Endometrium (tissue), 2 donors: ENCODE measurements at regions not wholly inside any gene's neighbourhood (a gene's known extent, or its start where the extent isn't known, plus 50 kb on each side); places are given as distances from the start of the nearest gene placed in this dataset.
A peak's percentile ranks its signal among the peaks of the same experiment; 100 is the strongest.

Source experiments
- FAIRE-seq: peaks from 2 replicates; lab custom pipeline; 2012; peaks lifted over from hg19 to GRCh38; lab: Jason Lieb, UNC
- donor health status: control.
- donor health status: control.

DNA sequence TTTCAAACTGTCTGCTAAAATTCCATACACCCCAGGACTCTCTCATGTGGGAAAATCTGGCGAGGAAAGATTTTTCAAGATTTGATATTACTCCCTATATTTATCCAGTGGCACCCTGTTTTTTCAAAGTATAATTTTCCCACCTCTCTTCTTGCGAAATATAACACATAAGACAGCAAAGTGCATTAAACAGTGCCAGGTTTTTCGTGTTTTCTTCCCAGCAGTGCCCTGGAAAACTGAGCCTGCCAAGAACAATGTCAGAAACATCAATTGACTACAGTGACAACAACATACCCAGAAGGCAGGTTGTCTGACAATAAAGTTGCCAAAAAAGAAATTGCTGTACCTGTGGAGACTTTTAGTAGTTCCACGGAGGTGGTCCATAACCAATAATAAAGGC is 545.0 kb upstream of the ZNF608 start:
- no peak for FAIRE-seq

DNA sequence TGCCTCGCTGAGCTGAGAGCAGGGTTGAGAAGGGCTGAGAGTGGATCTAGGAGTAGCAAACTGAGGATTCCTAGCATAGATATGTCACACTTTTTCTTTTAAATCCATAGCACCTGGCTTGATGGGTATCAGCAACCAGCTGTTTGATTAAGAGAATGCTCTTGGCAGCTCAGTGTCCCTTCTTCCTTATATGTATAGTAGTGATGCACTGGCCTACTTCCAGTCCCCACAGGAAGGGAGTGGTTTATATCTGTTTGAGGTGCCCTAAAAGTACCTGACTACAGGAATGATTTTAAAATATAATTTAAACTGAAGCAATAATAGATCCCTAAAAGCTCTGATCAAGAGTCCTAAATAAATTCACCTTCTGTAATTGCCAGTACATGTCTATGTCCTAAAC is 546.8 kb upstream of the ZNF608 start:
- FAIRE-seq = no peak

DNA sequence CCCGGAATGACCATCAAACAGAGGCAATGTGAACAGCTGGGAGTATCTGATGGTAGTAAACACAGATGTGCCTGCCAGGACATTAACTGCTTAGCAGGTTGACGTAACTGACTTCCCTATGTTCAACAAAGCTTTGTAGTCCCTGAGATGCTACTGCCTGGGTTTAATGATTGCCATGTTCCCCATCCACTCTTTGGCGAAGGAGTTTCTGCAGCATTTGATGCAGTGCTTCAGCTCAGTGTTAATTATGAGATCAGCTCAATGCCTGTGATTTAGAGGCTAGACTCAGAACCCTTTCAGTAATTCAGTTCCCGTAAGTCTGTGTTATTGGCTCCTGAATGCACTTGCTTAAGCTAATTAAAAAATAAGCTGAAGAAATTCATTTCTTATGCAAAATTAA is 547.3 kb upstream of the ZNF608 start:
- no peak for FAIRE-seq

DNA sequence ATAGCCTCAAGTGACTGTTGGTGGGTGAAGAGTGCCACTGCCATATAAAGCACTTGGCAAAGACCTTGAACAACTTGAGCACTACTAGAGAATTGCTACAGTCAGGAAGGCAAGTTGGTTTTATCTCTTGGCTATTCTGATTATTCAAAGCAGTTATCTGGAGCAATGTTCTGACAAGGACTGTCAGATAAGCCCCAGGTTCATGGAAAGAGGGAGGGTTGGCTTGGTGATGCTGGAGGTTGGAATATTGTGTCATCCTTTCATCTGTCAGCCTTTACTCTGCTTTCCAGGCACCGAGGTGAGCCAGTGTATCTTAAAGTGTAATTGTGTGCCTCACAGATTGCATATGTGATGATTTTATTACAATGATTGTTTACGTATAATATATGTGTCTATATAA is 548.4 kb upstream of the ZNF608 start:
- no peak for FAIRE-seq

DNA sequence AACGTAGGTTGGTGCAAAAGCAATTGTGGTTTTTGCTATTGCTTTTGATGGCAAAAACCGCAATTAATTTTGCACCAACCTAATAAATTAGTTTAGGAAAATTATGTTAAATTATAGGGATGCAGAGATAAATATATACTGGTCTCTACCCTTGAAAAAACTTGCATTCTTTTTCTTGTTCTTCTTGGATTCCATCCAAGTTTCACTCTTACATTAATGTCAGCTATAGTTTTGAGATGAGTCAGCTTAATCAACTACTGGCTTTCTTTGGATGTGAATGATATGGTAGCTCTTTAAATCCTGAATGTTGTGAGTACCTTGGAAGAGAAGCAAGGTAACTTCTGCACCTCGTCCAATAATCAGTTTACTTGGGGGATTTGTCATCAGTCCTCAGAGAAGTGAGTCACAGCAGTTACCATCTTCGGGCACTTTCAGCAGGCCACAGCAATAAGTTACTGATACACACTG is 549.0 kb upstream of the ZNF608 start:
- peak; percentile 4 for FAIRE-seq

DNA sequence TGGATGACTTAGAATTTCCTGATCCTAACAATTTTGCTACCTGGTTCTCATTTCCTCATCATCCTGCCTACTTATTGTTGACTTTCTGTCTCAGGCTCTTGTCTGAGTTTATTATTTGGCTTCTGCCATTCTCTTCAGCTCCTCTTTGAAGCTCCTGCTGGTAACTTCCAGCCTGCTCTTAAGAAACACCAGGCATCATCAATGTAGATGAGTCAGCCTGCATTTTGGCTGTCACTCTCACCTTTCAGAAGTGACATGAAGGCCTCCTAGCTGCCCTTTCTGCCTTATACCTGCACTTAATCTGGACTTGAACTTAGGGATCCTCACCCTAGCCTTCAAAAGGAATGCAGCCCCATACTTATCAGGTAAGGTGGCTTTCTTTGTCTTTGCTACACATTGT is 551.8 kb upstream of the ZNF608 start:
- FAIRE-seq = no peak

DNA sequence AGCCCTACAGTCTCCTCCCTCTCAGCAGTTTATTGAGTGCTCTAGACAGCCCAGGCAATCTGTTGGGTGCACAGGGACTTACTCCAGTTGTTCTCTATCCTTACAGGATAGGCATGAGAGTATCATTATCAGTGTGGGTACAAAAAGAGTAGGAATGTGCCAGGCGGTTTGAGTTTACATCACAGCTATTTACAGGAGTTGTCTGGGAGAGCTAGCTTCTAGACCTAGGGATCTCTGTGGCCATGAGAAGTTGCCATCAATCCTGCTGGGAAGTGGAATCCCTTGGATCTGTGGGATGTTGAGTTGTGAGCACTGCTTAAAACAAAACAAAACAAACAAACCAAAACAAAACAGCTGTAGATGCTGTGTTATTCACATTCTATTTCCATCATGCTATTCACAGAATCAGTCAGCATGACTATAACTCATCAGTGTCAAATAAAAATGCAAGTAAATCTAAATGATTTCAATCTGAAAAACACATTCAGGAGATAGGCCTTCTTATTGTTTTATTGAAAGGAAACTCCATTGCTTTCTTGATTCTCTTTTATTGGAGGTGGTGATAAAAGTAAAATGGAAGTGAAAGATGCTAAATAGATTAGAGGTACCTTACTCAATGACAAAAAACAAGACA is 552.4 kb upstream of the ZNF608 start:
- no peak for FAIRE-seq

DNA sequence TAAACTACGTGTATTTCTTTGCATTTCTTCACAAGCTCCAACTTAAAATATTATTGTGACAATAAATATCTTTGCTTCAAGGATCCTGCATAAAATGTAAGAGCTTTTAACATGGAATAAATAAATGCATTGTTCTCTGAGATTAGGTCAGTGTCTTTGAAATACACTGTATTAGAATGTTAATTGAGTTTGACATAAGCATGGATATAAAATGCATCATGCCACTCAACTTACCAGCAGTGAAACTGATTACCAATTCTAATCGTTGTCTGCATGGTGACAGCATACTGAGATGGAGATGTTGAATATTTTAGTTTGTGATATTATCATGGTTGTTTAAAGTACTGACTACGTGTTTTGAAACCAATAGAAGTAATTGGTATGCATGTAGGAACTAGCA is 555.3 kb upstream of the ZNF608 start:
- no peak for FAIRE-seq

DNA sequence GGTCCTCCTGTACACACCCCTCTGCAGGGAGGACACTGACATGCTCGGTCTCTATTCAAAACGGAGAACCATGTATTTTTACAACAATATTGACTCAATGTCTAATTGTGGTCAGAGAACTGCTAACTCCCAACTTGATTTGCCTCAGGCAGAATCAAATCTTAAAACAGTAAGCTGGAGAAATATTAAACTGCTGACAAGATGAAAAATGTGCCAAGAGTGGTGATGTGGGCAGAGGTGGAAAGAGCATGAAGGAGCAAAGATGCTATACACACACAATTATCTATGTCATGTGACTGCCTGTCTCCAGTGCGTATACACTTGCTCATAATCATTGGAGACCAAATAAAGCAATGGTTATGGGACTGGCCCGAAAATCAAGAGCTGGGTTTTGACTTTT is 556.1 kb upstream of the ZNF608 start:
- FAIRE-seq = no peak

DNA sequence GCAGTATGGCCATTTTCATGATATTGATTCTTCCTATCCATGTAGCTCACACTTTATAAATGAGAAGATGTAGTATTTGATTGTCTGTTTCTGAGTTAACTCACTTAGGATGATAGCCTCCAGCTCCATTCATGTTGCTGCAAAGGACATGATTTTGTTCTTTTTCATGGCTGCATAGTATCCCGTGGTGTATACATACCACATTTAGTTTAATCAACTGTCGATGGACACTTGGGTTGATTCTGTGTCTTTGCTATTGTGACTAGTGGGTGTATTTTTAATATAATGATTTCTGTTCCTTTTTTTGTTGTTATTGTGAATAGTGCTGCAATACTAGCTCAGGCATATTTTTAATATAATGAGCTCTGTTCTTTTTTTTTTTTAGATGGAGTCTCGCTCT is 560.3 kb upstream of the ZNF608 start:
- FAIRE-seq = no peak

DNA sequence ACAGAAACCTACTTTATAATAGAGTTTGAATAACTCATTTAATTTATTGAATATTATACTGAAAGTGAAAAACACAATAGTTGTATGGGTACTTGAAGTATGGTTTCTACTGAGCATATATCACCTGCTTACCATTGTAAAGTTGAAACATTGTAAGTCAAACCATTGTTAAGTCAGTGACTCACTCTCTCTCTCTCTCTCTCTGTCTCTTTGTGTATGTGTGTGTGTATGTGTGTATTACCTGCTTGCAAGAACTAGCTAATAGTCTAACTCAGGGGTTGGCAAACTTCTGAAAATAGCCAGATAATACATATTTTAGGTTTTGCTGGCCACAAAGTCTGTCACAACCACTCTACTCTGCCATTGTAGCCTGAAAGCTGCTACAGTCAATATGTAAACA is 564.3 kb upstream of the ZNF608 start:
- FAIRE-seq = no peak

DNA sequence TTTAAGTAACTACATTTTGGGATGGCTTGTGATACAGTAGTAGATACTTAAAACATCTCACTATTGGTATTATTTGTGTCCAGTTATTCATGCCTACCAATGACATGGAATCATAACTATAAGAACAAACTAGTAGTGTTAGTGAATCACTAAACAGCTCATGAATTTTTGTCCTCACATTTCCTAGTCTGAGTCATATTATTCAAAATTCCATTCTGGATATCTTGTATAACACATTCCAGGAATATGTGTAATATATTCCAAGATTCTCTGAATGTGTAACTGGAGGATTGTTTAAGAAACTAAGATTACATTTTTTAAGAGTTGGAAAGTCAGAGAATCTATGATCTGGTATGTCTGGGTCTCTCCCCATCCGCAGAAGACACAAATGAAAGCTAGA is 565.3 kb upstream of the ZNF608 start:
- FAIRE-seq = no peak

DNA sequence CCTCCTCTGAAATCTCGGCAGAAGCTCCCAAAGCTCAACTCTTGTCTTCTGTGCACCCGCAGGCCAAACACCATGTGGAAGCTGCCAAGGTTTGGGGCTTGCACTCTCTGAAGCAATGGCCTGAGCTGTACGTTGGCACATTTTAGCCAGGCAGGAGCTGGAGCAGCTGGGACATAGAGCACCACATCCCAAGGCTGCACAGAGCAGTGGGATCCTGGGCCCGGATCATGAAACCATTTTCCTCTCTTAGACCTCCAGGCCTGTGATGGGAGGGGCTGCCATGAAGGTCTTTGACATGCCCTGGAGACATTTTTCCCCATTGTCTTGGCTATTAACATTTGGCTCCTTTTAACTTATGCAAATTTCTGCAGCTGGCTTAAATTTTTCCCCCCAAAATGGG is 567.1 kb upstream of the ZNF608 start:
- no peak for FAIRE-seq

DNA sequence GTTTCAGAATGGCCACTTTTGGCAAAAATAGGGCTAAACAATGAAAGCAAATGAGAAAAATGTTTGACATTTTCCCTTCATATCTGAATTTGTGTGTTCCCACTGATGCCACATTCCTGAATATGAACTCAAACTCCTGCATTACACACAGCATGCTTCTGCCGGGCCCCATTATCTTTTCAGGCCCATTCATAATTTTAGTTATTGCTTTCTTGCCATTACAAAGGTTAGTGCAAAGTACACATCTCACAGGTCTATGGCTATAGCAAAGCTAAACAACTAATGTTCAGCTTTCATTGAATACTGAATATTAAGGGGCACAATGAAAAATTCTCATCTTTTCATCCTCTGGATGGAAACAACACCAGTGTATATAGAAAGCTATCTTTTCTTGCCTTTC is 568.9 kb upstream of the ZNF608 start:
- no peak for FAIRE-seq

DNA sequence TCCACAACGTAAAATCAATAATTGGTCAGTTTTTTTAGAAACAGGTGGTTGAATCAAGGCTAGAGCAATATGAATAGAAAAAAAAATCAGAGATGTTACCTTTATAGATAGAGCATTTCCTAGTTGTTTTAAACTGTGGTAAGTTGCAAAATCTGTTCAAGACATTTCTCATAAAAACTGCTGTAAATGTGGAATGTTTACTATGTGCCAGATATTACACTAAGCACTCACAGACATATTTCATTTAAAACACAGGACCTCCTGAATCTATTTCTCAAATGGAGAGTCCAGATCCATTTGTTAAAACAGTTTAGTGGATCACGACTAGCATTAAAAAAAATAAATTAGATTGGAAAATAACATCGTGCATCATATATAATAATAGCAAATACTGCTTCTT is 570.0 kb upstream of the ZNF608 start:
- FAIRE-seq = no peak

DNA sequence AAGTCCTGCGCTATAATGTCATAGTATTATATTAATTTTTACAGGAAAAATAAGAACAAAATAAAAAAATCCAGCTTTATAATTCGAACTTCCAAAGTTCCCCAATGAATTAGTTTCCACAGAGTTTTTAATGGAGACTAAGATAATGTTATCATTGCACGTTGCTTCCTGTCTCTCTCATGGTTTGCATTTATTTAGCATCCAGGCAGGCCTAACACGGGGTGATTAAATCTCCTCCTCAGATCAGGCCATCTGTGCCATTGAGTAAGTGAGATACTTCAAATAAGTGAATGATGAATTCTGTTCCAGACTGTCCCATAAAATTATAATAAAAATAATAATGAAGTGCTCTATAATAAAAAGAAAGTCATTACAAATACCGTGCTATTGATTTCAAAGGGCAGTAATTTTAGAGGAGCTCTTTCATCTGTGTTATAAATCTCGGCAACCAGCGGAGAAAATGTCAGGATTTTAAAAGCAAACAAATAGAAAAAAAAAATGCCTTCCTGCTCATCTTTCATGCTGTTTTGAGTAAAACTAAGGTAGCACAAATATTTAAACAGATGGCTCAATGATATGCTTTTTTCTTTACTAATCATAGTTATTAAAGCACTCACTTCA is 570.6 kb upstream of the ZNF608 start:
- FAIRE-seq = peak; percentile 86

DNA sequence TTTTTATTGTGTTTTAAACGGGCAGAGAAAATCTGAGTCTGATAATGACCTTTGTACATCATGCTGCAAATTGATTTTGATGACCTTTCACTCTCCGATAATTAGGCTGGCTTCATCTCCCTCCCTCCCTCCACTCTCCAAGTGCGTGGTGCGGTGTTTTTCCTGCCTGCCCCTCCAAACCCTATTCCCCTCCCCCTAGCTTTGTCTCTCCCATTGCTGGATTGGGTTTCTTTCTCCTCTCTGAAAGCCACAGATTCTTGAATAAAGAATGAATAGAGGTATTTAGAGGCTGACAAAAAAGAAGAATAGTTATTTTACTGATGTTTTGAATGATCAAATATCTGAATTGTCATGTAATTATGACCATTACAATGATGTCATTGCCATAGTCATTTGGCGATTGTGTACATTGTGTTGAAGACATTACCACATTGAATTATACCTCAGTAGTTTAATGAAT is 571.1 kb upstream of the ZNF608 start:
- FAIRE-seq = no peak

DNA sequence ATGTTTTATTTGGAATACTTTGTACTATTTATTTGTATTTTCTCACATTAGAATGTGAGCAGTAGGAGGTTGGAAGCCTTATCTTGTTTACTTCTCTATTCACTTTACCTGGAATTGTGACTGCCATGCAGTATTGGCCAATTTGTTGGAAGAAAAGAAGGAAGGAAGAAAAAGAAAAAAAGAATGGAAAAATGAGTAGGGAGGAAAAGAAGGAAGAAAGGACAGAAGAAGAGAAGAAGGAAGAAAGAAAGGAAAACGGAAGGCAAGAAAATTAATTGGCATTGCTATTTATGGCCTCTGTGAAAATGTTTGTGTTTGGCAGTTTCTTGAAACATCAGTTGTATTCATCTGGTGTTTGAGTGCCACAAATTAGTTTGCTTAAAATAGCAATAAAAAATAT is 575.2 kb upstream of the ZNF608 start:
- FAIRE-seq = no peak

DNA sequence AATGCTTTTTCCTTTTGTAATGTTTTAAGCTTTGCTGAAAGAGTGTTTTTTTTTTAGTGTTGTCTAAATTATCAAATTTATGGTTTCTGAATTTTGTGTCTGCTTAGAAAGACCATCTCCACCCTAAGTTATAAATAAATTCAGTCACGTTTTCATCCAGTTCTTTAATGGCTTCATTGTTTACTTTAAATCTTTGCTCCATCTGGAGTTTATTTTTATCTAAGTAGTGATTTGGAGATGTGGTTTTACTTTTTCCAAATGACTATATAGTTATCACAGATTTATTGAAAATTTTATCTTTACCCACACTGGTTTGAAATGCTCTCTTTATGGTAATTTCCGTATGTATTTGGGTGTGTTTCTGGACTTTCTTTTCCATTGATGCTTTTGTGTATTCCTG is 577.2 kb upstream of the ZNF608 start:
- peak; percentile 96 for FAIRE-seq

DNA sequence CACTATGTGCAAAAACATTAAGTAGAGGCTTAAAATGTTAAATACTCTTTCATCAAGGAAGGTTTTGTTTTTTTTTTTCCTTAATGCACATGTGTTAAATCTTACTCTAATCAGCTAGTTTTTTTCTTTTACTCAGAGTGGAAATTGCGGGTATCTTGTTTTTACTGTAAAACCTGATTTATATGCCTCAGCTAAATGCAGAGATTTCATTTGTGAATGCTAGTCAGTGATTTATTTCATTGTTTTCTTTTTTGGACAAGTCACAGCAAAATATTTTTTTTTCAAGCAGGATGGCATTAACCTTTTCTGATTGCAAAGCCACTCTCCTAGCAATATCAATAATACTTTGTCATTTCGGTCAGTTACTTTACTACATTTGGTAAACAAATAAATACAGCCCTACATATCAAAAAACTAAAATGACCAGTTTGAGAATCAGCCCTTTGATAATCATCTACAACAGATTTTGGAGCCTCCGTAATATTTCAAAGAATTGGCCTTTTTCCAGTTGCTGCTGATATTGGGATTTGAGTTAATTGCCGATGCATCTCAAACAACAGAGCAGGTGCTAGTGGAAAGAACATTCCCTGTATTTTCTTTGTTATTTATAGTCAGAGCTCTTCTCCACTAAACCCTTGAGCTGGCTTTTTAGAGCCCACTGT is 579.2 kb upstream of the ZNF608 start:
- no peak for FAIRE-seq

DNA sequence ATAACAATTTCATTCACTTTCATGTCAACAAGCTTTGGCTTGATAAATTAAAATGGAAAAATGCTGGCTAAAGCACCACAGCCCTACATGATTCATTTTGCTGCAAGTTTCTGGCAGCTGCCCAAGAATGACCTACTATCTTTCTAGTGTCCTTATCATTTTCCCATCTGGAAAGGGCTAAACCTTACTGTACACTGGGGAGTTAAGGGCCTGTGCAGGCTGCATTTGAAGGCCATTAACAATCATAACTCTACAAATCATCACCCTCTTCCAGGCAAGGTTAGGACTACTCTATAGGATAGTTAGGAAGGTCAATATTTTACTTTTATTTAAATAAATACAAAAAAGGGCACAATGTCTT is 579.7 kb upstream of the ZNF608 start:
- FAIRE-seq = no peak

DNA sequence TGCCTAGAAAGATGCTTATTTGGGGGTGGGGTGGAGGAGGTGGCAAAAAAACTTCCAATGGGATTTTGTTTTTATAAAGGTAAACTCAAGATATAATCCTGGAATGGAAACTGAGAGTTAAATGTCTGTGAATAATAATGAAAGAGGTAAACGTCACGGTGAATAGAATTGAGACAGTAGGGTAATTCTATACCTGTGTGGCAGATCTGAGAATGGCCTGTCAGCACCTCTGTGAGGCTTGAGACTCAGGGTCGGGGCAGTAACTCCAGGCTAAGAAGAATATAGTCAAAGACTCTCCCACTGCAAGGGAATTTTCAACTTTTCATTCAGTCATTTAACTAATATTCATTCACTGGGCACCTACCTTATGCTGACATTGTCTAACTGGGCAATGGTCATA is 581.2 kb upstream of the ZNF608 start:
- no peak for FAIRE-seq

DNA sequence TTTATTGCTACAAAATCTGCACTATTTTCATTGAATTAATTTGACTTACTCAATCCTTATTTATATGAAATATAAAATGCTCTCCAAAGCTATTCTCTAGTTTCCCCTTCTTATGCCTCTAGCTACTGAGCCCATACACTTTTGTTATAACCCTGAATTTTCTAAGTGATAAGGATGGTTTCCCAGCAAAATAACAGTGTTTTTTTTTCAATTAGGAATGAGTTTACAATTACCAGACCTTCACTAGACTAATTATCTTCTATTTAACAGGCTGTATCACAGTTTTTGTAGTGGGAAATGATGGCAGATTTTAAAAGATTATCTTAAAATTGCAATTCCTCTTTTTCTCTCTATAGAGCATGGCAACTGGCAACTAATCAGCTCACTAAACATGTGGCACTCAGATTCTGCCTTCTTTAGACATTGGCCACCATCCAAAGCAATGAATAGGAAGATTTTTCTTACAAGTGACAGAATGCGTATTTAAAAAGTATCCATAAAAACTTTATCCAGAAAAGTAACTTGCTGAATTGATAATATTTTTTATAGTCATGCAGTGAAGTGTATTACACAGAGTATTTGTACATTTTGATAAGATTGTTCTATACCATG is 585.7 kb upstream of the ZNF608 start:
- no peak for FAIRE-seq
